GM13976 (cell line): ENCODE measurements at regions not wholly inside any gene's neighbourhood (a gene's known extent, or its start where the extent isn't known, plus 50 kb on each side); places are given as distances from the start of the nearest gene placed in this dataset.

ENCODE experiments used
- DNase-seq: peaks from one replicate; pipeline ENCODE4 v3.0.0; 2012; ENCODE audit warnings: low spot score
- in situ Hi-C: fragments of 300-500 bp; cut with MboI; formaldehyde crosslinking; loops from one replicate; pipeline ENCODE4 v1.12.0; 2022; ENCODE audit warnings: low sequenced_read_pairs, mixed read lengths, inconsistent platforms; ENCODE audit not compliant: unreplicated experiment
- TF ChIP-seq, protein P1 (sequence below): IDR thresholded peaks from 2 replicates; pipeline ENCODE4 v1.5.1; 2012; ENCODE audit warnings: borderline replicate concordance, mild to moderate bottlenecking; ENCODE audit not compliant: insufficient read depth; ENCODE audit errors: extremely low read depth, missing control alignments, control extremely low read depth

DNA sequence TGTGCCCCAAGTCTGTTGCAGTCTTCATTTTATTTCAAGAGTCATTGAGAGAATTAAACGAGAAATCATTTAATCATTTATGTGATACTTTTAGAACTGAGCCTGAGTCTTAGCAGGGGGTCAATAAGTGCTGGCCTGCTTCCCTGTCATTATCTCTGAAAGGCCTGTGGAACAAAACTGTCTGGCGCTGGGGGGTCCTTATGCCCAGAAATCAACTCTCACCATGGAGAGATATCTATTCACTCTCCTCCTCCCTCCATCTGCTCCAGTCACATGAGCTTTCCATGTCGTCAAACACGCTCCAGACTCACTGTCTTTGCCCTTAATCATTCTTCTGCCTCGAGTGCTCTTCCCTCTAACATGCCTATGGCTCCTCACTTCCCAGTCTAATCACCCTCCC lies 136.8 kb downstream of the ESM1 start:
- no peak for DNase-seq
- in situ Hi-C loops: no loop called here
- TF ChIP-seq, protein P1, sequence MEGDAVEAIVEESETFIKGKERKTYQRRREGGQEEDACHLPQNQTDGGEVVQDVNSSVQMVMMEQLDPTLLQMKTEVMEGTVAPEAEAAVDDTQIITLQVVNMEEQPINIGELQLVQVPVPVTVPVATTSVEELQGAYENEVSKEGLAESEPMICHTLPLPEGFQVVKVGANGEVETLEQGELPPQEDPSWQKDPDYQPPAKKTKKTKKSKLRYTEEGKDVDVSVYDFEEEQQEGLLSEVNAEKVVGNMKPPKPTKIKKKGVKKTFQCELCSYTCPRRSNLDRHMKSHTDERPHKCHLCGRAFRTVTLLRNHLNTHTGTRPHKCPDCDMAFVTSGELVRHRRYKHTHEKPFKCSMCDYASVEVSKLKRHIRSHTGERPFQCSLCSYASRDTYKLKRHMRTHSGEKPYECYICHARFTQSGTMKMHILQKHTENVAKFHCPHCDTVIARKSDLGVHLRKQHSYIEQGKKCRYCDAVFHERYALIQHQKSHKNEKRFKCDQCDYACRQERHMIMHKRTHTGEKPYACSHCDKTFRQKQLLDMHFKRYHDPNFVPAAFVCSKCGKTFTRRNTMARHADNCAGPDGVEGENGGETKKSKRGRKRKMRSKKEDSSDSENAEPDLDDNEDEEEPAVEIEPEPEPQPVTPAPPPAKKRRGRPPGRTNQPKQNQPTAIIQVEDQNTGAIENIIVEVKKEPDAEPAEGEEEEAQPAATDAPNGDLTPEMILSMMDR: no peak

DNA sequence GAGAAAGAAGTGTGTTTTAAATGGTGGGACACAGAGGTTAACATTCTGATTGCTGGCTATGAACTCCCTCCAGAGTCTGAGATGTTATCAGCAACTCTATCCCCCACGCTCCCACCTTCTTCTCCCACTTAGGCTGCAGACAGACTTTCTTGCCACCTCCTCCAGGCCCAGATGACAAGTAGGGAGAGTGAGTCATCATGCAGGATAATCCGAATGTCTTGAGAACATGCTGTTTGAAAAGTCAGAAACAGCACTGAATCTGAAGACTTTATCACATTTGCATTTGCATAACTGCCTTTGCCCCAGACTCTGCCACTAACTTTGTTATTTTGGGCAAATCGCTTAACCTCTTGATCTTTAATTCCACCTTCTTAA lies 139.8 kb downstream of the ESM1 start:
- no peak for DNase-seq
- in situ Hi-C loops: no loop called here
- TF ChIP-seq, protein P1: no peak

DNA sequence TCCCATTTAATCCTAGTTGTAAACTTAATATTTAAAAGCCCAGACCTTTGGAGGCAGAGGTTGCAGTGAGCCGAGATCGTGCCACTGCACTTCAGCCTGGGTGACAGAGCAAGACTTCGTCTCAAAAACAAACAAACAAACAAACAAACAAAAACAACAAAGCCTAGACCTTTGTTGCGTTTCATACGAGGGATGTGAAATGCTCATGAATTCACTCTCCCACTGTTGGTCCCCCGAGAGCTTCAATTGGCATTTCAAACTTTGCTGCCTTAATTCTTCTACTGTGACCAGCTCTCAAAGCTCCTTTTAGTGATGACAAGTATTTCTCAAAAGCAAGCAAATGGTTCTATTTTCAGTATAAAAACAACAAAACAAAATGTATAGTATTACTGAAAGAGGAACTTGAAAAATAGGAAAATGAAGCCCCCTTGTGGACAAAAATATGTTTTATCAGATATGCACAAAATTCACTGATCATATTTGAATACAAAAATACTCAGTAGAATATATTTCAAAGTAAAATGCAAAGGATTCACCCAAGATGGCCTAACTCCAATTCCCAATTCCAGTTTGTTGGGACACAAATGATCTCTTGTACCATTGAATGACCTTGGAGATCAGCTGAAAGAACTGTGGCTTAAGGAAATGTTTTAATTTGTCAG lies 140.4 kb downstream of the ESM1 start:
- TF ChIP-seq, protein P1: peak; percentile 30
- no peak for DNase-seq
- in situ Hi-C loops: no loop called here

DNA sequence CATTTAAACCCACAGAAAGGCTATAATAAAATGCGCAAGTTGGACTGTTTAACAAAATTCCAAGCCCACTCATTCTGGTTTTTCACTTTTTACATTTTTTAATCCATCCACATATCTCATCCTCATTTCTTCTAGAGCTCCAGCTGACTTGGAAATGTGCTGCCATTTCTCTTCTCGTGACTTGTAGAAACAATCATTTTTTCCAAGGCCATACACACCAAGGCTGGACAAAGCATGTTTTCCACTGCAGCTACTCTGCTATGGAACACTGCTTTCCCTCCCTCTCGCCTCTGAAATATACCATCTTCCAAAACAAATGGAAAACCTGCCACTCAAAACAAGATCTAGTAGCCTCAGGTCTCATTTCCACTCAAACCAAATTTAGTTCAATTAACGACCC lies 141.1 kb downstream of the ESM1 start:
- no peak for DNase-seq
- TF ChIP-seq, protein P1: no peak
- in situ Hi-C loops: no loop called here

DNA sequence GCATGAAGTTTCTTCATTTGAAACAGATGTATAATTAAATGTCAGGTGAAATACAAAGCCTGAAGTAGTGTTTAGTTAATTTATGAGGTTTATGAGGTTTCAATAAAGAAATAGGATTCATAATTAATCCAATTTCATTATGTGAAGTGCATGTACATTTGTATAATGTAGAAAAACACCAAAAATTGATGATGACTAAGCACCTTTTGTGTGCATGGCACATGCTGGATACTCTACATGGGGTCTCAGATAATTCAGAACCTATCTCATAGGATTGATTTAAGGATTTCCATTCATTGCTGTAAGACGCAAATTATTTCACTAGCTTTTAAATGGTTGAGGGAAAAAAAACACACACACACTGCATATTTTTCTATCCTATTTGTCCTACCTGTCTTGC lies 143.9 kb downstream of the ESM1 start:
- TF ChIP-seq, protein P1: no peak
- in situ Hi-C loops: no loop called here
- no peak for DNase-seq

DNA sequence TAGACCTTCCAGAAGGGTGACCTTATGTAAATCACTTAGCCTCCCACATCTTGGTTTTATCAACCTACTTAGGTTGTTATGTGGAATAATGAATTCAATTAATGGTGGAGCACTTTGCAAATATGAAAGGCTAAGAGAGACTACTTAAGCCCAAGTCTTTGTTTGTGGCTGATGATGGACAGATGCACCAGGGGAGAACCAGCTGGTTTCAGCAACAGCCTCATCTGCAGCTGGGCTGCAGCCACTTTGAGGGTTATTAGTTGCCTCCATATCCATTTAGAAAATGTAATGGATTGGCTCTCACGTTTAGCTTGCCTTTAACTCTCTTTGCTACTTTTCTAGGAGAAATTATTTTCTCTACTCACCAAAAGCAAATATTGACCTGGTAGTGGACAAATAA lies 146.6 kb downstream of the ESM1 start:
- TF ChIP-seq, protein P1: no peak
- no peak for DNase-seq
- in situ Hi-C loops: no loop called here
